ENCODE measurements at regions not wholly inside any gene's neighbourhood (a gene's known extent, or its start where the extent isn't known, plus 50 kb on each side); places are given as distances from the start of the nearest gene placed in this dataset.
"Not testable (repeated sequence)": the region's sequence is repeated elsewhere in the genome, so short reads cannot be mapped to it uniquely, and the experiment has no call there.

GRCh38 chr4:128673159-128673558, 136.3 kb upstream of the JADE1 start:
- H3K36me3 ChIP-seq (ENCODE audit: control insufficient read depth in 2 of 2, extremely low read depth in 1 of 2, insufficient read depth in 1 of 2, low read length in 1 of 2); H3K27me3 ChIP-seq (replicated peaks in 1 of 2; ENCODE audit: control insufficient read depth in 2 of 2, extremely low read depth in 1 of 2, insufficient read depth in 2 of 2, low read length in 1 of 2); H3K9me3 ChIP-seq; H3K4me3 Mint-ChIP-seq; DNase-seq; CTCF ChIA-PET; ATAC-seq (replicated peaks in 1 of 4); H3K4me3 ChIP-seq (ENCODE audit: control insufficient read depth in 1 of 2, extremely low read depth in 1 of 2, low read length in 1 of 2); H3K27ac ChIP-seq (ENCODE audit: low read length); H3K27me3 Mint-ChIP-seq; H3K36me3 Mint-ChIP-seq; H3K9me3 Mint-ChIP-seq; H3K27ac Mint-ChIP-seq: not testable (repeated sequence)
- POLR2A ChIA-PET, result interaction anchor here in 1 of 2 donors (0.6 kb wide), 1 partner anchor 1557 kb away, joined by 3 read pairs; no protein-coding TSS in a partner anchor
- 80% methylated on average over 2 of the region's 7 CpGs for WGBS (ENCODE audit: insufficient coverage)
- H3K4me1 Mint-ChIP-seq, result peaks cover 2 to 13% (median 3%) of the 10 kb centered on the region in 3 donors
- peaks cover 0 to 10% of the 10 kb centered on the region in 2 experiments for H3K4me1 ChIP-seq (ENCODE audit: control insufficient read depth in 1 of 2, extremely low read depth in 1 of 2, insufficient read depth in 2 of 2, low read length in 2 of 2)

GRCh38 chr4:128672596-128672995, 136.9 kb upstream of the JADE1 start:
- H3K9me3 Mint-ChIP-seq; H3K27ac Mint-ChIP-seq; H3K4me3 ChIP-seq (ENCODE audit: control insufficient read depth in 1 of 2, extremely low read depth in 1 of 2, low read length in 1 of 2); H3K27me3 ChIP-seq (replicated peaks in 1 of 2; ENCODE audit: control insufficient read depth in 2 of 2, extremely low read depth in 1 of 2, insufficient read depth in 2 of 2, low read length in 1 of 2); H3K4me3 Mint-ChIP-seq; H3K27me3 Mint-ChIP-seq; H3K27ac ChIP-seq (ENCODE audit: low read length); ATAC-seq (replicated peaks in 1 of 4); CTCF ChIA-PET; DNase-seq; H3K36me3 ChIP-seq (ENCODE audit: control insufficient read depth in 2 of 2, extremely low read depth in 1 of 2, insufficient read depth in 1 of 2, low read length in 1 of 2); H3K36me3 Mint-ChIP-seq; H3K9me3 ChIP-seq: not testable (repeated sequence)
- 95% methylated on average over 22 of the region's 22 CpGs for WGBS (ENCODE audit: insufficient coverage)
- peaks cover 0 to 10% of the 10 kb centered on the region in 2 experiments for H3K4me1 ChIP-seq (ENCODE audit: control insufficient read depth in 1 of 2, extremely low read depth in 1 of 2, insufficient read depth in 2 of 2, low read length in 2 of 2)
- POLR2A ChIA-PET, result interaction anchor here in 1 of 2 donors (0.6 kb wide), 1 partner anchor 297 kb away, joined by 3 read pairs; no protein-coding TSS in a partner anchor
- peaks cover 2 to 13% (median 3%) of the 10 kb centered on the region in 3 donors for H3K4me1 Mint-ChIP-seq

DNA sequence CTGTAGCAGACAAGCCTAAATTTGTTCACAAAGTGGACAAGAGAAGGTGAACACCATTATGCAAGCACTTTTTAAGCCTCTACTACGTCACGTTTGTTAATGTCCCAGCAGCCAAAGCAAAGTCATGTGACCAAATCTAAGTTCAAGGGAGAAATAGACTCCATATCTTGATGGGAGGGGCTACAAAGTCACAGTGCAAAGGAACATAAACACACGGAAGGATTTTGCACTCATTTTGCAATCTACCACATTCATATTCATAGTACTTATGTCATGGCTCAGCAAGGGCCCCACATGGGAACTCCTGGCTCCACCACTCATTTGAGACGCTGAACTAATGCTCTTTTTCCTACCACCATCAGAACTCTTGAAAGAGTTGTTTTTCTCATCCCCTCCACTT, 139.0 kb upstream of the JADE1 start:
- WGBS (ENCODE audit: insufficient coverage), result 43% methylated on average over 2 of the region's 4 CpGs
- no peak overlapping the region for H3K27ac Mint-ChIP-seq
- Histone ChIP-seq H3K9me3 (no peaks in the 10 kb centered on the region), H3K27ac (ENCODE audit: low read length) (no peak overlapping the region), H3K27me3 (replicated peaks in 1 of 2; ENCODE audit: control insufficient read depth in 2 of 2, extremely low read depth in 1 of 2, insufficient read depth in 2 of 2, low read length in 1 of 2) (peaks cover 0 to 2% of the 10 kb centered on the region in 2 experiments), H3K36me3 (ENCODE audit: control insufficient read depth in 2 of 2, extremely low read depth in 1 of 2, insufficient read depth in 1 of 2, low read length in 1 of 2) (no peaks in the 10 kb centered on the region), H3K4me3 (ENCODE audit: control insufficient read depth in 1 of 2, extremely low read depth in 1 of 2, low read length in 1 of 2) (no peak overlapping the region), H3K4me1 (ENCODE audit: control insufficient read depth in 1 of 2, extremely low read depth in 1 of 2, insufficient read depth in 2 of 2, low read length in 2 of 2) (peaks cover 0 to 8% of the 10 kb centered on the region in 2 experiments)
- H3K27me3 Mint-ChIP-seq, result no peaks in the 10 kb centered on the region
- ChIA-PET CTCF (interaction anchor here in 1 of 2 donors (0.7 kb wide), 1 partner anchor 112 kb away, joined by 3 read pairs; no protein-coding TSS in a partner anchor), POLR2A (no interaction called here)
- DNase-seq (no peak), ATAC-seq (replicated peaks in 1 of 4) (no peak)
- H3K4me1 Mint-ChIP-seq, result peaks cover 2 to 8% (median 3%) of the 10 kb centered on the region in 3 donors
- H3K4me3 Mint-ChIP-seq, result no peak overlapping the region
- peaks cover 0 to 3% (median 0%) of the 10 kb centered on the region in 3 donors for H3K9me3 Mint-ChIP-seq
- H3K36me3 Mint-ChIP-seq, result no peaks in the 10 kb centered on the region

DNA sequence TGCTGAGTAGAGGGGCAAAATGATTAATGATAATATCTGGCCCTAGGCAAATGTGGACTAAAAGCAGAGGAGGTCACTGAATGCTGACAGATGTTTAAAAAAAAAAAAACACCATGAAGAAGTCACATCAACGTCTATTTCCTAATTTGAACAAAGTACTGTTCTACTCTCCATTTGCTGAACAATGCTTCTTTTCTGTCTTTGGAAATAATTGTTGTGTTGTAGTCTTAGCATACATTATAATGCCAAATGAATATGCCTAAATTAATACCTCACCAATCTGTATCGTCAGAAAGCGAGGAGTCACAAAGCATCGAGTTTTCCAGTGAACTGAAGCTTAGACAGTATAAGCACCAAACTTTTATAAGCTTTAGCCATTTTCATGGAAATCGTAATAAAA, 140.9 kb upstream of the JADE1 start:
- no CpG with 5 or more reads among the region's 5 CpGs for WGBS (ENCODE audit: insufficient coverage)
- Mint-ChIP-seq H3K36me3 (no peaks in the 10 kb centered on the region), H3K27ac (no peak overlapping the region), H3K27me3 (no peaks in the 10 kb centered on the region), H3K9me3 (peaks cover 0 to 3% (median 0%) of the 10 kb centered on the region in 3 donors), H3K4me3 (no peak overlapping the region), H3K4me1 (peaks cover 1 to 3% (median 2%) of the 10 kb centered on the region in 3 donors)
- no peak overlapping the region for H3K27ac ChIP-seq (ENCODE audit: low read length)
- ChIA-PET POLR2A (no interaction called here), CTCF (no interaction called here)
- no peak overlapping the region for H3K4me3 ChIP-seq (ENCODE audit: control insufficient read depth in 1 of 2, extremely low read depth in 1 of 2, low read length in 1 of 2)
- H3K27me3 ChIP-seq (replicated peaks in 1 of 2; ENCODE audit: control insufficient read depth in 2 of 2, extremely low read depth in 1 of 2, insufficient read depth in 2 of 2, low read length in 1 of 2), result peaks cover 0 to under 1% of the 10 kb centered on the region in 2 experiments
- H3K36me3 ChIP-seq (ENCODE audit: control insufficient read depth in 2 of 2, extremely low read depth in 1 of 2, insufficient read depth in 1 of 2, low read length in 1 of 2), result no peaks in the 10 kb centered on the region
- H3K4me1 ChIP-seq (ENCODE audit: control insufficient read depth in 1 of 2, extremely low read depth in 1 of 2, insufficient read depth in 2 of 2, low read length in 2 of 2), result peaks cover 0 to 1% of the 10 kb centered on the region in 2 experiments
- ATAC-seq (replicated peaks in 1 of 4), result no peak
- H3K9me3 ChIP-seq, result no peaks in the 10 kb centered on the region
- DNase-seq, result no peak

DNA sequence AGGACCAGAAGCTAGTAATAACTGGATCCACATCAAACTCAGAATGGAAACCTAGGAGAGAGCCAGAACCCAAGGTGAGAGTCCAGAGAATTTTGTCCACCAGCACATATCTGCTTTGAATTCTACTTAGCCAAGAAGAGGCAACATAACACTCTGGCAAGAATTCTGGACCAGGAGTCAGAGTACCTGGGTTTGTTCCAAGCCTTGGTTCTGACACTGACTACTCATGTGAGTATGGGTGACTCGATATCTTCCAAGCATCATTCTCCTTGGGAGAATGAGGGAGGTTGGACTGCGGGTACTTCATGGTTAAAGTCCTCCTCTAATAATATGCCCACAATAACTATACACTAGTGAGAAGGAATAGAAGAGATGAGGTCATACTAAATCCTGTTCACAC, 144.0 kb upstream of the JADE1 start:
- Histone ChIP-seq H3K9me3 (no peaks in the 10 kb centered on the region), H3K4me1 (ENCODE audit: control insufficient read depth in 1 of 2, extremely low read depth in 1 of 2, insufficient read depth in 2 of 2, low read length in 2 of 2) (peaks cover 3 to 7% of the 10 kb centered on the region in 2 experiments), H3K27me3 (replicated peaks in 1 of 2; ENCODE audit: control insufficient read depth in 2 of 2, extremely low read depth in 1 of 2, insufficient read depth in 2 of 2, low read length in 1 of 2) (no peaks in the 10 kb centered on the region), H3K4me3 (ENCODE audit: control insufficient read depth in 1 of 2, extremely low read depth in 1 of 2, low read length in 1 of 2) (no peak overlapping the region), H3K27ac (ENCODE audit: low read length) (no peak overlapping the region), H3K36me3 (ENCODE audit: control insufficient read depth in 2 of 2, extremely low read depth in 1 of 2, insufficient read depth in 1 of 2, low read length in 1 of 2) (no peaks in the 10 kb centered on the region)
- Mint-ChIP-seq H3K36me3 (no peaks in the 10 kb centered on the region), H3K4me3 (no peak overlapping the region), H3K4me1 (peaks cover 9 to 18% (median 13%) of the 10 kb centered on the region in 3 donors), H3K27ac (no peak overlapping the region), H3K27me3 (no peaks in the 10 kb centered on the region), H3K9me3 (peaks cover 0 to 3% (median 0%) of the 10 kb centered on the region in 3 donors)
- no CpG with 5 or more reads among the region's 2 CpGs for WGBS (ENCODE audit: insufficient coverage)
- no peak for ATAC-seq (replicated peaks in 1 of 4)
- no peak for DNase-seq
- CTCF ChIA-PET, result interaction anchor here in 1 of 2 donors (0.6 kb wide), 1 partner anchor 1180 kb away, joined by 3 read pairs; no protein-coding TSS in a partner anchor
- POLR2A ChIA-PET, result no interaction called here

- H3K27ac Mint-ChIP-seq, result peak overlapping the region; percentile 16 to 70
- peaks cover 9 to 18% (median 13%) of the 10 kb centered on the region in 3 donors for H3K4me1 Mint-ChIP-seq
- no peak overlapping the region for H3K4me3 ChIP-seq (ENCODE audit: control insufficient read depth in 1 of 2, extremely low read depth in 1 of 2, low read length in 1 of 2)
- H3K9me3 ChIP-seq, result no peaks in the 10 kb centered on the region
- H3K4me1 ChIP-seq (ENCODE audit: control insufficient read depth in 1 of 2, extremely low read depth in 1 of 2, insufficient read depth in 2 of 2, low read length in 2 of 2), result peaks cover 5 to 7% of the 10 kb centered on the region in 2 experiments
- no peaks in the 10 kb centered on the region for H3K36me3 Mint-ChIP-seq
- peak in 18 of 35 experiments; percentile 1 to 48 (median 8) for DNase-seq
- POLR2A ChIA-PET, result interaction anchor here in 1 of 2 donors (0.5 kb wide), 1 partner anchor 82 kb away, joined by 3 read pairs; no protein-coding TSS in a partner anchor
- no peaks in the 10 kb centered on the region for H3K36me3 ChIP-seq (ENCODE audit: control insufficient read depth in 2 of 2, extremely low read depth in 1 of 2, insufficient read depth in 1 of 2, low read length in 1 of 2)
- H3K9me3 Mint-ChIP-seq, result no peaks in the 10 kb centered on the region
- WGBS (ENCODE audit: insufficient coverage), result 35% methylated on average over 3 of the region's 3 CpGs
- CTCF ChIA-PET, result no interaction called here
- no peaks in the 10 kb centered on the region for H3K27me3 Mint-ChIP-seq
- H3K27me3 ChIP-seq (replicated peaks in 1 of 2; ENCODE audit: control insufficient read depth in 2 of 2, extremely low read depth in 1 of 2, insufficient read depth in 2 of 2, low read length in 1 of 2), result no peaks in the 10 kb centered on the region
- peak; percentile 62 to 68 (median 66) for ATAC-seq (replicated peaks in 1 of 4)
- H3K4me3 Mint-ChIP-seq, result peak overlapping the region in 1 of 3 donors; percentile 10
- H3K27ac ChIP-seq (ENCODE audit: low read length), result no peak overlapping the region
These were observed 146.2 kb upstream of the JADE1 start for GRCh38 chr4:128663325-128663724.

Data from T-cell (primary cell).